ENCODE measurements at regions not wholly inside any gene's neighbourhood (a gene's known extent, or its start where the extent isn't known, plus 50 kb on each side); places are given as distances from the start of the nearest gene placed in this dataset.
A peak's percentile ranks its signal among the peaks of the same experiment; 100 is the strongest.
"Not testable (repeated sequence)": the region's sequence is repeated elsewhere in the genome, so short reads cannot be mapped to it uniquely, and the experiment has no call there.

- H3K9me3 ChIP-seq (ENCODE audit: control insufficient read depth in 2 of 3, insufficient read depth in 1 of 3, low read length in 3 of 3); H3K27me3 ChIP-seq (ENCODE audit: control insufficient read depth, insufficient read depth, low read length); H3K36me3 ChIP-seq (ENCODE audit: control insufficient read depth in 2 of 3, insufficient read depth in 3 of 3, low read length in 3 of 3); DNase-seq; FAIRE-seq; H3K9ac ChIP-seq (ENCODE audit: low read length in 3 of 3); H3K27ac ChIP-seq (ENCODE audit: low read depth in 2 of 2, low read length in 2 of 2); intact Hi-C loops (cut with DNase I); H3K4me3 ChIP-seq (ENCODE audit: low read length in 3 of 3); H3K4me1 ChIP-seq (ENCODE audit: control insufficient read depth in 2 of 3, insufficient read depth in 2 of 3, low read depth in 1 of 3, low read length in 3 of 3): not testable (repeated sequence)
These were observed 90.1 kb upstream of the GARIN1A start for GRCh38 chr7:128581825-128582561.

- DNase-seq; intact Hi-C loops (cut with DNase I); H3K9me3 ChIP-seq (ENCODE audit: control insufficient read depth in 2 of 3, insufficient read depth in 1 of 3, low read length in 3 of 3); H3K36me3 ChIP-seq (ENCODE audit: control insufficient read depth in 2 of 3, insufficient read depth in 3 of 3, low read length in 3 of 3); H3K27ac ChIP-seq (ENCODE audit: low read depth in 2 of 2, low read length in 2 of 2); H3K4me3 ChIP-seq (ENCODE audit: low read length in 3 of 3); H3K9ac ChIP-seq (ENCODE audit: low read length in 3 of 3); H3K4me1 ChIP-seq (ENCODE audit: control insufficient read depth in 2 of 3, insufficient read depth in 2 of 3, low read depth in 1 of 3, low read length in 3 of 3); H3K27me3 ChIP-seq (ENCODE audit: control insufficient read depth, insufficient read depth, low read length); FAIRE-seq: not testable (repeated sequence)
These were observed 85.4 kb upstream of the GARIN1A start for GRCh38 chr7:128586715-128587114.

- H3K36me3 ChIP-seq (ENCODE audit: control insufficient read depth in 2 of 3, insufficient read depth in 3 of 3, low read length in 3 of 3), result peaks cover 4 to 17% (median 10%) of the 10 kb centered on the region in 3 donors
- peak in 1 of 5 donors; percentile 9 for DNase-seq
- H3K9ac ChIP-seq (ENCODE audit: low read length in 3 of 3), result no peak overlapping the region
- H3K4me3 ChIP-seq (ENCODE audit: low read length in 3 of 3), result no peak overlapping the region
- no peak for TF ChIP-seq CTCF (IDR thresholded peaks at IDR 0.05; ENCODE audit: borderline replicate concordance, extremely low read depth, insufficient read depth)
- H3K9me3 ChIP-seq (ENCODE audit: control insufficient read depth in 2 of 3, insufficient read depth in 1 of 3, low read length in 3 of 3), result no peaks in the 10 kb centered on the region
- intact Hi-C loops (cut with DNase I), result no loop called here
- no peaks in the 10 kb centered on the region for H3K4me1 ChIP-seq (ENCODE audit: control insufficient read depth in 2 of 3, insufficient read depth in 2 of 3, low read depth in 1 of 3, low read length in 3 of 3)
- H3K27me3 ChIP-seq (ENCODE audit: control insufficient read depth, insufficient read depth, low read length), result no peaks in the 10 kb centered on the region
- no peak for FAIRE-seq
- H3K27ac ChIP-seq (ENCODE audit: low read depth in 2 of 2, low read length in 2 of 2), result no peak overlapping the region
These were observed 80.4 kb upstream of the GARIN1A start for GRCh38 chr7:128591705-128592104.

GRCh38 chr7:128592209-128592608, 79.9 kb upstream of the GARIN1A start:
- H3K27ac ChIP-seq (ENCODE audit: low read depth in 2 of 2, low read length in 2 of 2); H3K4me1 ChIP-seq (ENCODE audit: control insufficient read depth in 2 of 3, insufficient read depth in 2 of 3, low read depth in 1 of 3, low read length in 3 of 3); intact Hi-C loops (cut with DNase I); H3K4me3 ChIP-seq (ENCODE audit: low read length in 3 of 3); H3K9ac ChIP-seq (ENCODE audit: low read length in 3 of 3); H3K9me3 ChIP-seq (ENCODE audit: control insufficient read depth in 2 of 3, insufficient read depth in 1 of 3, low read length in 3 of 3); H3K27me3 ChIP-seq (ENCODE audit: control insufficient read depth, insufficient read depth, low read length); FAIRE-seq; DNase-seq: not testable (repeated sequence)
- H3K36me3 ChIP-seq (ENCODE audit: control insufficient read depth in 2 of 3, insufficient read depth in 3 of 3, low read length in 3 of 3), result peaks cover 4 to 17% (median 10%) of the 10 kb centered on the region in 3 donors

GRCh38 chr7:128594061-128594460, 78.0 kb upstream of the GARIN1A start:
- H3K36me3 ChIP-seq (ENCODE audit: control insufficient read depth in 2 of 3, insufficient read depth in 3 of 3, low read length in 3 of 3), result peaks cover 4 to 13% (median 10%) of the 10 kb centered on the region in 3 donors
- DNase-seq; H3K4me1 ChIP-seq (ENCODE audit: control insufficient read depth in 2 of 3, insufficient read depth in 2 of 3, low read depth in 1 of 3, low read length in 3 of 3); intact Hi-C loops (cut with DNase I); H3K4me3 ChIP-seq (ENCODE audit: low read length in 3 of 3); H3K9ac ChIP-seq (ENCODE audit: low read length in 3 of 3); FAIRE-seq; H3K27me3 ChIP-seq (ENCODE audit: control insufficient read depth, insufficient read depth, low read length); H3K9me3 ChIP-seq (ENCODE audit: control insufficient read depth in 2 of 3, insufficient read depth in 1 of 3, low read length in 3 of 3); H3K27ac ChIP-seq (ENCODE audit: low read depth in 2 of 2, low read length in 2 of 2): not testable (repeated sequence)

- H3K9me3 ChIP-seq (ENCODE audit: control insufficient read depth in 2 of 3, insufficient read depth in 1 of 3, low read length in 3 of 3); H3K4me1 ChIP-seq (ENCODE audit: control insufficient read depth in 2 of 3, insufficient read depth in 2 of 3, low read depth in 1 of 3, low read length in 3 of 3); H3K4me3 ChIP-seq (ENCODE audit: low read length in 3 of 3); FAIRE-seq; H3K27me3 ChIP-seq (ENCODE audit: control insufficient read depth, insufficient read depth, low read length); intact Hi-C loops (cut with DNase I); DNase-seq; H3K9ac ChIP-seq (ENCODE audit: low read length in 3 of 3); H3K27ac ChIP-seq (ENCODE audit: low read depth in 2 of 2, low read length in 2 of 2): not testable (repeated sequence)
- H3K36me3 ChIP-seq (ENCODE audit: control insufficient read depth in 2 of 3, insufficient read depth in 3 of 3, low read length in 3 of 3), result peaks cover 4 to 13% (median 10%) of the 10 kb centered on the region in 3 donors
These were observed 75.6 kb upstream of the GARIN1A start for GRCh38 chr7:128596336-128597128.

GRCh38 chr7:128598946-128599345, 73.1 kb upstream of the GARIN1A start:
- FAIRE-seq; H3K27me3 ChIP-seq (ENCODE audit: control insufficient read depth, insufficient read depth, low read length); H3K9me3 ChIP-seq (ENCODE audit: control insufficient read depth in 2 of 3, insufficient read depth in 1 of 3, low read length in 3 of 3); intact Hi-C loops (cut with DNase I); H3K9ac ChIP-seq (ENCODE audit: low read length in 3 of 3); H3K36me3 ChIP-seq (ENCODE audit: control insufficient read depth in 2 of 3, insufficient read depth in 3 of 3, low read length in 3 of 3); H3K27ac ChIP-seq (ENCODE audit: low read depth in 2 of 2, low read length in 2 of 2); DNase-seq; H3K4me3 ChIP-seq (ENCODE audit: low read length in 3 of 3); H3K4me1 ChIP-seq (ENCODE audit: control insufficient read depth in 2 of 3, insufficient read depth in 2 of 3, low read depth in 1 of 3, low read length in 3 of 3): not testable (repeated sequence)

Data from kidney (tissue), 13 donors.